DMS 273 (cell line): ENCODE measurements at regions not wholly inside any gene's neighbourhood (a gene's known extent, or its start where the extent isn't known, plus 50 kb on each side); places are given as distances from the start of the nearest gene placed in this dataset.
"Not testable (repeated sequence)": the region's sequence is repeated elsewhere in the genome, so short reads cannot be mapped to it uniquely, and the experiment has no call there.

ENCODE experiments used
- DNase-seq: peaks from one replicate; lab custom pipeline; 2025; ENCODE audit not compliant: unreplicated experiment; lab: John Stamatoyannopoulos, UW

- DNase-seq = not testable (repeated sequence)
Observed at GRCh38 chr14:37784827-37785223, 189.4 kb downstream of the TTC6 start.

DNA sequence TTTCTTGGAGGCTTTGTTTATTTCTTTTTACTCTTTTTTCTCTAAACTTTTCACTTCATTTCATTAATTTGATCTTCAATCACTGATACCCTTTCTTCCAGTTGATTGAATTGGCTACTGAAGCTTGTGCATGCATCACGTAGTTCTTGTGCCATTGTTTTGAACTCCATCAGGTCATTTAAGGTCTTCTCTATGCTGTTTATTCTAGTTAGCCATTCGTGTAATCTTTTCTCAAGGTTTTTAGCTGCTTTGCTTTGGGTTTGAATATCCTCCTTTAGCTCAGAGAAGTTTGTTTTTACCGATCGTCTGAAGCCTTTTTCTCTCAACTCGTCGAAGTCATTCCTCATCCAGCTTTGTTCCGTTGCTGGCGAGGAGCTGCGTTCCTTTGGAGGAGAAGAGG, 189.9 kb downstream of the TTC6 start:
- not testable (repeated sequence) for DNase-seq

- DNase-seq = not testable (repeated sequence)
Observed at GRCh38 chr14:37786114-37786625, 190.7 kb downstream of the TTC6 start.

GRCh38 chr14:37787879-37788494, 192.6 kb downstream of the TTC6 start:
- DNase-seq = no peak

- DNase-seq = no peak
Observed at GRCh38 chr14:37791384-37792036, 196.1 kb downstream of the TTC6 start.

DNA sequence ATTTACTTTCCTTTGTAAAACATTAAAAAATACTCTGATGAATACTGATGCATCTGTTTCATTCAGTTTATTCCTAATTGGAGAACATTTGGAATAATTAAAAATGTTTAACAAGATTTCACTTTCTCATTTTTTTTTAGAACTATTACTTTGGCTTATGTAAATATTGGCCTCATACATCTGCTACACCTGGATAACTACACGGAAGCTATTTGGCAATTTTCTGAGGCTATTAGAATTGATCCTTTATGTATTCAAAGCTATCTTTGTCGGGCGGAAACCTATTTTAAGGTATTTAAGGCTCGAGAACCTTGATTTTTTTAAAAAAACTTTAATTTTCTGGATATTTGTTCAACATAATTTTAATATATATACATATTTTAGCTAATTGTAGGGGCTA, 196.7 kb downstream of the TTC6 start:
- DNase-seq = no peak

DNA sequence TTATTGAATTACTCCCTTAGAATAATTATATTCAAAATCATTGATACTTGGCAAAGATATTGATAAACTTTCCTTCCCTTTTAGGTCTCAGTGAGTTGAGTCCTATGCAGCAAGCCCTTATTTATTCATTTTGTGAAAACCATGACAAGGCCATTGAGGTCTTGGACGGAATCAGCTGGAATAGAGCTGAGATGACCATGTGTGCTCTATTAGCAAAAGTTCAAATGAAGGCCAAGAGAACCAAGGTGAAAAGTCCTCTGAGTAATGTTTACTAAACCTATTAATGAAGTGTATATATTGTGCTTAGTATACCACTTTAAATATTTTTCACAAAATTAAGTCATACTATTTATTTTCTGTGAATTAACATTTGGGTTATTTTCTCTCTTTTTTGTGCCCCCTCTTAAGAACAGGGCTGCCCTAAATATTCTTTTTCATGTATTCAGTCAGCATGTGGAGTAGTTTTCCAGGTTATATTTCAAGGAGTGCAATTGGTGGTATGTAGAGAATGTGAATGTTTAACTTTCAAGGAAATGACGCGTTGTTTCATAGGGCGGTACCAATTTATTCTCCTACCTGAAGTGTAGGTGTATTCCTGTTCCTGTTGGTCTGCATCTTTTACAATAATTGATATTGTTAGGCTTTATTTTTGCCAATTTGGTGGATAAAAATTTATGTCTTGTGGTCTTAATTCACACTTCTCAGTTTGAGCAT, 201.4 kb downstream of the TTC6 start:
- DNase-seq = no peak

- no peak for DNase-seq
Observed at GRCh38 chr14:37797675-37798074, 202.2 kb downstream of the TTC6 start.

DNA sequence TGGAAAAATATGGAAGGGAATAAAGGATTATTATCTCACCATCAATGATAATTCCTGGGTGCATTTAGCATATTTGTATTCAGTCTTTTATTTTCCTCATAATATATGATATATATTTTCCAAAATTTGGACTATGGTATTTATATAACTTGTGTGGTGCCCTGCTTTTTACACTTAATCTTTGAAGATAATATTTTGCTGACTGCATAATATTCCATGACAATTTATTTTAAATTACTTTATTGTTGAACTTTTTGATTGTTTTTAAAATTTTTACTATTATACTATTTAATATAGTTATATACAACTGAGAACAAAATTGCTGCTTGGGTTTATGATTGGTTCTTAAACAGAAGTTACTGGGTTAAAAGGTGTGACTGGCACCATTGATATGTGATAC, 212.3 kb downstream of the TTC6 start:
- no peak for DNase-seq

GRCh38 chr14:37810094-37810801, 214.8 kb downstream of the TTC6 start:
- no peak for DNase-seq

- no peak for DNase-seq
Observed at GRCh38 chr14:37813732-37814131, 218.3 kb downstream of the TTC6 start.

GRCh38 chr14:37816135-37816534, 220.7 kb downstream of the TTC6 start:
- no peak for DNase-seq

DNA sequence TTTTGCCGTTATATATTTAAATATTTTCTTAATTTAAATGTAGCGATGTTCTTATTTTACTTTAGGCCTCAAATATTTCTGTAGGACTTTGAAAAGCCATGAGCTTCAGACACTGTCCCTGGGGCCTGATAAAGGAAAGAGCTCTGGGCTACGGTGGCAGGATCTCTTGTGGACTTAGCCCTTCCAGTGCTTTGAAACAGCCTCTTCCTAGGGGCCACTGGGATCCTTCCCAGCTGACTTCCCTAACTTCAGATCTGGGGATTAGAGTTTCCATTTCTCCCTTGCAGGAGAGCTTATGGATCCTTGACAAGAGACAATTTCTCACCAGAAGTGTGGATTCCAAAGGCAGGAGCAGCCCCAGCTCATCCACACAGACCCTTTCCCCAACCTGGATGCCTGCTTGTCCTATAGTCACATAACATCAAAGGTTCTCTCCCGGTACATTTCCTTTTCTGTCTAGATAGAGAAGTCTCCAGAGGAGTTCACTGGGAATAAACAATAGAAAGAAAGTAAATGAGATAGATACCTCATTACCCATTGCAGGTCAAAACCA, 221.4 kb downstream of the TTC6 start:
- no peak for DNase-seq

GRCh38 chr14:37819155-37820015, 224.0 kb downstream of the TTC6 start:
- DNase-seq = peak; percentile 17

GRCh38 chr14:37820810-37821209, 225.4 kb downstream of the TTC6 start:
- not testable (repeated sequence) for DNase-seq

- peak; percentile 86 for DNase-seq
Observed at GRCh38 chr14:37824939-37825712, 229.7 kb downstream of the TTC6 start.

GRCh38 chr14:37826869-37827268, 231.4 kb downstream of the TTC6 start:
- no peak for DNase-seq

DNA sequence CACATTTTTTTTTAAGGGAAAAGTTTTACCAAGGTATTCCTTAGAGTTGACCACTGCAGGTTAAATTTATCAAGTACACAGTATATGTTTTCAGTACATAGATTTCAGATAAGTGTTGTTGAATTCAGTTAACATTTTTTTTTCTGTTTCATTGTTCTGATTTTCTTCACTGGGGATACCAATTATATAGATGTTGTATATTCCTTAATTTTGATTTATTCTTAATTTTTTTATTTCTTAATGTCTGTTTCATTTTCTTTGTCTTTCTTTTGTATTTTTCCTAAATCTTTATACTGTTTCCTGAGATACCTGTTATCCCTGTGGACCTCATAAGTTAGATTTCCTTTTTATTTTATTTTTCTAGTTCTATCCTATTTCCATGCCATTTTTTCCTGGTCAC, 234.8 kb downstream of the TTC6 start:
- no peak for DNase-seq

DNA sequence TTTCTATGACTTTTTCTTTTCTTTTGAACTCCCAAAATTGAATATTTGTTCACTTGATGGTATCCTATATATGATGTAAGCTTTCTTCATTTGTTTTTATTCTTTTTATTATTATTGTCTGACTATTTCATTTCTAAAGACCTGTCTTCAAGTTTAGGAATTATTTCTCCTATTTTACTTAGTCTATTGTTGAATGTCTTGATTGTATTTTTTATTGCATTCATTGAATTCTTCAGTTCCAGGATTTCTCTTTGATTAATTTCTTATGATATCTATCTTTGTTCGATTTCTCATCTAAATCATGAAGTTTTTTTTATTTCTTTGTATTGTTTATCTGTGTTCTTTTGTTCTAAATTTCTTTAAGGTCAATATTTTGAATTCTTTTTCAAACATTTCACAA, 238.8 kb downstream of the TTC6 start:
- peak; percentile 22 for DNase-seq
